ENCODE measurements at regions not wholly inside any gene's neighbourhood (a gene's known extent, or its start where the extent isn't known, plus 50 kb on each side); places are given as distances from the start of the nearest gene placed in this dataset.

DNA sequence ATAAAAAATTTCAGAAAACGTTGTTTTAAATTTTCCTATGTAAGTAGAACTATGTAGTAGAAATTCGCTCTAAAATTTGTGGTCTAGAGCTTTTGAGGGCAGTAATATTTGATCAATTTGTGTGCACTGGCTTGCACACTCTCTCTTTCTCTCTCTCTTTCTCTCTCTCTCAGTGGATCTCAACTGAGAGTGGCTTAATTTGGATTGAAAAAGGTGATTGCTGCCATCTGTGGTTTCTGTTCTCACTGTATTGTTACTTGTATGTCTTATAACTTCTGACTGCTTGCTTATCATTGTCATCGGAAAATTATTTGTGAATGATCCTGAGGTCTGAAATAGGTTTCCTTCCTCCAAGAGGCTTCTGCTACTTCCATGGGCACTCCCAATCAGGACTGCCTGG lies 368.2 kb downstream of the KCTD16 start:
- TF ChIP-seq, protein P1, sequence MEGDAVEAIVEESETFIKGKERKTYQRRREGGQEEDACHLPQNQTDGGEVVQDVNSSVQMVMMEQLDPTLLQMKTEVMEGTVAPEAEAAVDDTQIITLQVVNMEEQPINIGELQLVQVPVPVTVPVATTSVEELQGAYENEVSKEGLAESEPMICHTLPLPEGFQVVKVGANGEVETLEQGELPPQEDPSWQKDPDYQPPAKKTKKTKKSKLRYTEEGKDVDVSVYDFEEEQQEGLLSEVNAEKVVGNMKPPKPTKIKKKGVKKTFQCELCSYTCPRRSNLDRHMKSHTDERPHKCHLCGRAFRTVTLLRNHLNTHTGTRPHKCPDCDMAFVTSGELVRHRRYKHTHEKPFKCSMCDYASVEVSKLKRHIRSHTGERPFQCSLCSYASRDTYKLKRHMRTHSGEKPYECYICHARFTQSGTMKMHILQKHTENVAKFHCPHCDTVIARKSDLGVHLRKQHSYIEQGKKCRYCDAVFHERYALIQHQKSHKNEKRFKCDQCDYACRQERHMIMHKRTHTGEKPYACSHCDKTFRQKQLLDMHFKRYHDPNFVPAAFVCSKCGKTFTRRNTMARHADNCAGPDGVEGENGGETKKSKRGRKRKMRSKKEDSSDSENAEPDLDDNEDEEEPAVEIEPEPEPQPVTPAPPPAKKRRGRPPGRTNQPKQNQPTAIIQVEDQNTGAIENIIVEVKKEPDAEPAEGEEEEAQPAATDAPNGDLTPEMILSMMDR (IDR thresholded peaks at IDR 0.05), result no peak
- H3K36me3 ChIP-seq, result no peaks in the 10 kb centered on the region
- no peaks in the 10 kb centered on the region for H3K4me1 ChIP-seq
- H3K27me3 ChIP-seq, result no peaks in the 10 kb centered on the region
- no peak overlapping the region for H3K27ac ChIP-seq
- no peak for DNase-seq (ENCODE audit: low spot score in 2 of 2)
- intact Hi-C loops (cut with DNase I), result no loop called here
- H3K9me3 ChIP-seq, result no peaks in the 10 kb centered on the region
- no peak overlapping the region for H3K4me3 ChIP-seq

Data from ascending aorta (tissue), 2 donors.